ENCODE measurements at regions not wholly inside any gene's neighbourhood (a gene's known extent, or its start where the extent isn't known, plus 50 kb on each side); places are given as distances from the start of the nearest gene placed in this dataset.

- Histone ChIP-seq H3K4me3 (replicated peaks in 1 of 4; ENCODE audit: control extremely low read depth in 1 of 4, insufficient read depth in 1 of 4, low read depth in 3 of 4, low read length in 4 of 4) (no peak overlapping the region), H3K36me3 (ENCODE audit: control insufficient read depth, insufficient read depth, low read length) (no peaks in the 10 kb centered on the region), H3K4me2 (ENCODE audit: extremely low read depth, insufficient read depth, low read length) (no peak overlapping the region), H2AFZ (ENCODE audit: low read length) (no peak overlapping the region), H3K27ac (ENCODE audit: insufficient read depth, low read length) (no peak overlapping the region), H3K9me3 (ENCODE audit: control insufficient read depth, insufficient read depth, low read depth, low read length) (no peaks in the 10 kb centered on the region), H4K20me1 (ENCODE audit: control insufficient read depth, extremely low read depth, insufficient read depth, low read length) (no peaks in the 10 kb centered on the region), H3K4me1 (ENCODE audit: control insufficient read depth, extremely low read depth, insufficient read depth, low read length) (no peaks in the 10 kb centered on the region), H3K79me2 (ENCODE audit: control insufficient read depth, insufficient read depth, low read length) (no peaks in the 10 kb centered on the region), H3K9ac (ENCODE audit: insufficient read depth, low read length) (no peak overlapping the region), H3K27me3 (ENCODE audit: control insufficient read depth, insufficient read depth, low read length) (no peaks in the 10 kb centered on the region)
- no peak for DNase-seq (ENCODE audit: low read depth in 2 of 2)
- TF ChIP-seq CTCF (conservative IDR thresholded peaks at IDR 0.05 in 1 of 2, IDR thresholded peaks at IDR 0.05 in 1 of 2; ENCODE audit: low read depth in 1 of 2, low read length in 2 of 2) (no peak), EZH2 (IDR thresholded peaks at IDR 0.05; ENCODE audit: low read length, missing control alignments) (no peak)
Measured at GRCh38 chr5:123943151-123943550, 431.2 kb downstream of the CSNK1G3 start.

GRCh38 chr5:123940416-123940815, 428.4 kb downstream of the CSNK1G3 start:
- H3K36me3 ChIP-seq (ENCODE audit: control insufficient read depth, insufficient read depth, low read length): no peaks in the 10 kb centered on the region
- no peaks in the 10 kb centered on the region for H4K20me1 ChIP-seq (ENCODE audit: control insufficient read depth, extremely low read depth, insufficient read depth, low read length)
- no peak for DNase-seq (ENCODE audit: low read depth in 2 of 2)
- no peaks in the 10 kb centered on the region for H3K79me2 ChIP-seq (ENCODE audit: control insufficient read depth, insufficient read depth, low read length)
- H3K4me3 ChIP-seq (replicated peaks in 1 of 4; ENCODE audit: control extremely low read depth in 1 of 4, insufficient read depth in 1 of 4, low read depth in 3 of 4, low read length in 4 of 4): no peak overlapping the region
- no peaks in the 10 kb centered on the region for H3K27me3 ChIP-seq (ENCODE audit: control insufficient read depth, insufficient read depth, low read length)
- no peak overlapping the region for H2AFZ ChIP-seq (ENCODE audit: low read length)
- TF ChIP-seq CTCF (conservative IDR thresholded peaks at IDR 0.05 in 1 of 2, IDR thresholded peaks at IDR 0.05 in 1 of 2; ENCODE audit: low read depth in 1 of 2, low read length in 2 of 2) (no peak), EZH2 (IDR thresholded peaks at IDR 0.05; ENCODE audit: low read length, missing control alignments) (no peak)
- no peak overlapping the region for H3K9ac ChIP-seq (ENCODE audit: insufficient read depth, low read length)
- H3K27ac ChIP-seq (ENCODE audit: insufficient read depth, low read length): no peak overlapping the region
- no peak overlapping the region for H3K4me2 ChIP-seq (ENCODE audit: extremely low read depth, insufficient read depth, low read length)
- no peaks in the 10 kb centered on the region for H3K4me1 ChIP-seq (ENCODE audit: control insufficient read depth, extremely low read depth, insufficient read depth, low read length)
- H3K9me3 ChIP-seq (ENCODE audit: control insufficient read depth, insufficient read depth, low read depth, low read length): no peaks in the 10 kb centered on the region

GRCh38 chr5:123937230-123937629, 425.3 kb downstream of the CSNK1G3 start:
- no peaks in the 10 kb centered on the region for H4K20me1 ChIP-seq (ENCODE audit: control insufficient read depth, extremely low read depth, insufficient read depth, low read length)
- H3K36me3 ChIP-seq (ENCODE audit: control insufficient read depth, insufficient read depth, low read length): no peaks in the 10 kb centered on the region
- no peaks in the 10 kb centered on the region for H3K9me3 ChIP-seq (ENCODE audit: control insufficient read depth, insufficient read depth, low read depth, low read length)
- H3K9ac ChIP-seq (ENCODE audit: insufficient read depth, low read length): no peak overlapping the region
- H3K4me2 ChIP-seq (ENCODE audit: extremely low read depth, insufficient read depth, low read length): no peak overlapping the region
- no peak overlapping the region for H2AFZ ChIP-seq (ENCODE audit: low read length)
- no peaks in the 10 kb centered on the region for H3K79me2 ChIP-seq (ENCODE audit: control insufficient read depth, insufficient read depth, low read length)
- H3K4me1 ChIP-seq (ENCODE audit: control insufficient read depth, extremely low read depth, insufficient read depth, low read length): no peaks in the 10 kb centered on the region
- no peaks in the 10 kb centered on the region for H3K27me3 ChIP-seq (ENCODE audit: control insufficient read depth, insufficient read depth, low read length)
- peak; percentile 46 to 64 for DNase-seq (ENCODE audit: low read depth in 2 of 2)
- TF ChIP-seq EZH2 (IDR thresholded peaks at IDR 0.05; ENCODE audit: low read length, missing control alignments) (no peak), CTCF (conservative IDR thresholded peaks at IDR 0.05 in 1 of 2, IDR thresholded peaks at IDR 0.05 in 1 of 2; ENCODE audit: low read depth in 1 of 2, low read length in 2 of 2) (peak; percentile 39 to 41)
- no peak overlapping the region for H3K27ac ChIP-seq (ENCODE audit: insufficient read depth, low read length)
- H3K4me3 ChIP-seq (replicated peaks in 1 of 4; ENCODE audit: control extremely low read depth in 1 of 4, insufficient read depth in 1 of 4, low read depth in 3 of 4, low read length in 4 of 4): no peak overlapping the region

All from fibroblast of lung (primary cell).